ENCODE measurements at regions not wholly inside any gene's neighbourhood (a gene's known extent, or its start where the extent isn't known, plus 50 kb on each side); places are given as distances from the start of the nearest gene placed in this dataset.

DNA sequence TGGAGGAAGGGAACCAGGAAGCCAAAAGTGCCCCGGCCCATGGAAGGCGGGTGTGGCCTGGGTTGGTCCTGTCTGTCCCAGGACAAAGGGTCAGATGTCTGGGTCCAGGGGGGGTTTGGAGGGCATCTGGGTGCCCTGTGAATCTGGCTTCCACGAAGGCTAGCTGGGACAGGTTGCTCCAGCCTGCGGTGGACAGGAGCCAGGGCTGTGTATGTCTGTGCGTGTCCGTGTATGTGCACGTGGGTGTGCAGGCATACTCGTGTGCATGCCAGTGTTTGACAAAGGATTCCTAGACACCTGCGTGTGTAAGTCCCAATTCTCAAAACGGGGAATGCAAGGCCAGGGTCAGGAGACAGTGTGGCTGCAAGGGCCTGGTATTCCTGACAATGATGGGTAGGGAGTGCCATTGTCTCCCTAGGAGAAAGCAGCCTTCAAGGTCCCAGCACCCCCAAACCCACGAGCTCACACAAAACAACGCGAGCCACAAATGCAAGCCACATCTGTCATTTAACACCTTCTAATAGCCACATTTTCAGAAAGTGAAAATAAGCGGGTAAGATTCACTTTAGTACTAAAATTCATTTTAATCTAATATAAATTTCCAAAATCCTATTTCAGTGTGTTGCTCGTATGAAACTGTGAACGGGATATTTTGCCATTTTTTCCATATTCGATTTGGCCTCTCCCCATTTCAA lies 78.4 kb upstream of the WNT7B start (continued):
- TF ChIP-seq, protein P1, sequence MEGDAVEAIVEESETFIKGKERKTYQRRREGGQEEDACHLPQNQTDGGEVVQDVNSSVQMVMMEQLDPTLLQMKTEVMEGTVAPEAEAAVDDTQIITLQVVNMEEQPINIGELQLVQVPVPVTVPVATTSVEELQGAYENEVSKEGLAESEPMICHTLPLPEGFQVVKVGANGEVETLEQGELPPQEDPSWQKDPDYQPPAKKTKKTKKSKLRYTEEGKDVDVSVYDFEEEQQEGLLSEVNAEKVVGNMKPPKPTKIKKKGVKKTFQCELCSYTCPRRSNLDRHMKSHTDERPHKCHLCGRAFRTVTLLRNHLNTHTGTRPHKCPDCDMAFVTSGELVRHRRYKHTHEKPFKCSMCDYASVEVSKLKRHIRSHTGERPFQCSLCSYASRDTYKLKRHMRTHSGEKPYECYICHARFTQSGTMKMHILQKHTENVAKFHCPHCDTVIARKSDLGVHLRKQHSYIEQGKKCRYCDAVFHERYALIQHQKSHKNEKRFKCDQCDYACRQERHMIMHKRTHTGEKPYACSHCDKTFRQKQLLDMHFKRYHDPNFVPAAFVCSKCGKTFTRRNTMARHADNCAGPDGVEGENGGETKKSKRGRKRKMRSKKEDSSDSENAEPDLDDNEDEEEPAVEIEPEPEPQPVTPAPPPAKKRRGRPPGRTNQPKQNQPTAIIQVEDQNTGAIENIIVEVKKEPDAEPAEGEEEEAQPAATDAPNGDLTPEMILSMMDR (IDR thresholded peaks at IDR 0.05) = no peak
- TF ChIP-seq SIN3A (IDR thresholded peaks at IDR 0.05; ENCODE audit: borderline replicate concordance, low read depth, low read length) = no peak
- no peak for TF ChIP-seq ELF1 (IDR thresholded peaks at IDR 0.05)
- TF ChIP-seq PBX3 (IDR thresholded peaks at IDR 0.05) = no peak

- peaks cover 0 to 4% of the 10 kb centered on the region in 2 experiments for H3K36me3 ChIP-seq (replicated peaks in 1 of 2; ENCODE audit: control insufficient read depth in 1 of 2, insufficient read depth in 2 of 2, low read length in 1 of 2)
- H3K4me3 ChIP-seq (ENCODE audit: low read depth in 2 of 2, low read length in 1 of 2) = peak overlapping the region; percentile 67 to 68
- H3K27ac ChIP-seq (ENCODE audit: low read depth in 2 of 2, low read length in 1 of 2) = peak overlapping the region; percentile 94 to 100
- H3K9me3 ChIP-seq = no peaks in the 10 kb centered on the region
- DNase-seq = peak; percentile 68
- H3K27me3 ChIP-seq (ENCODE audit: insufficient read depth) = no peaks in the 10 kb centered on the region
- H3K79me2 ChIP-seq (ENCODE audit: insufficient read depth) = peaks cover 91% of the 10 kb centered on the region
- 15% methylated on average over 16 of the region's 19 CpGs for WGBS (ENCODE audit: low lambda C conversion rate)
- H2AFZ ChIP-seq (ENCODE audit: low read depth) = no peak overlapping the region
- TF ChIP-seq PBX3 (IDR thresholded peaks at IDR 0.05) (no peak), REST (IDR thresholded peaks at IDR 0.05; ENCODE audit: low read depth, low read length) (no peak), MEF2A (IDR thresholded peaks at IDR 0.05; ENCODE audit: borderline replicate concordance, low read depth) (no peak), IRF3 (IDR thresholded peaks at IDR 0.05; ENCODE audit: low read depth, low read length) (no peak), ELF1 (IDR thresholded peaks at IDR 0.05) (no peak), TAF1 (IDR thresholded peaks at IDR 0.05; ENCODE audit: borderline replicate concordance, low read depth, low read length) (peak; percentile 34; the same call in 1 of the 2 replicates), RAD21 (IDR thresholded peaks at IDR 0.05; ENCODE audit: low read length) (no peak), POLR2AphosphoS5 (IDR thresholded peaks at IDR 0.05; ENCODE audit: low read depth, low read length) (no peak; the same call in 1 of the 2 replicates), CHD2 (IDR thresholded peaks at IDR 0.05; ENCODE audit: low read length, partially characterized antibody) (no peak)
- TF ChIP-seq, protein P1 (IDR thresholded peaks at IDR 0.05) = peak; percentile 19
- ChIA-PET POLR2A (interaction anchor here (0.7 to 8.1 kb wide), 11 partner anchors 8 to 48 kb away, joined by 3 to 63 read pairs (median 15); no protein-coding TSS in a partner anchor), CTCF (interaction anchor here (0.6 to 10.4 kb wide), 11 partner anchors 9 to 66 kb away, joined by 3 to 76 read pairs (median 4); no protein-coding TSS in a partner anchor)
- H3F3A ChIP-seq (replicated peaks; ENCODE audit: insufficient read depth) = peaks cover 58% of the 10 kb centered on the region
- H3K9ac ChIP-seq = peak overlapping the region; percentile 97
- H3K9me2 ChIP-seq = no peaks in the 10 kb centered on the region
- no peaks in the 10 kb centered on the region for H4K20me1 ChIP-seq (ENCODE audit: insufficient read depth)
- H3K4me1 ChIP-seq (ENCODE audit: control insufficient read depth in 1 of 2, insufficient read depth in 2 of 2, low read depth in 1 of 2, low read length in 1 of 2) = peaks cover 44 to 71% of the 10 kb centered on the region in 2 experiments
- H3K4me2 ChIP-seq = peak overlapping the region; percentile 98
These were observed 79.1 kb upstream of the WNT7B start for GRCh38 chr22:46055911-46056545.
